ENCODE measurements at regions not wholly inside any gene's neighbourhood (a gene's known extent, or its start where the extent isn't known, plus 50 kb on each side); places are given as distances from the start of the nearest gene placed in this dataset.
"Not testable (repeated sequence)": the region's sequence is repeated elsewhere in the genome, so short reads cannot be mapped to it uniquely, and the experiment has no call there.

- TF ChIP-seq CTCF (IDR thresholded peaks at IDR 0.05; ENCODE audit: low read depth, low read length, missing control alignments), result no peak
- DNase-seq (ENCODE audit: low read depth), result no peak
- H3K4me3 ChIP-seq (ENCODE audit: low read depth, low read length), result no peak overlapping the region
These were observed 200.1 kb downstream of the FAM43A start for GRCh38 chr3:194885766-194886165.

DNA sequence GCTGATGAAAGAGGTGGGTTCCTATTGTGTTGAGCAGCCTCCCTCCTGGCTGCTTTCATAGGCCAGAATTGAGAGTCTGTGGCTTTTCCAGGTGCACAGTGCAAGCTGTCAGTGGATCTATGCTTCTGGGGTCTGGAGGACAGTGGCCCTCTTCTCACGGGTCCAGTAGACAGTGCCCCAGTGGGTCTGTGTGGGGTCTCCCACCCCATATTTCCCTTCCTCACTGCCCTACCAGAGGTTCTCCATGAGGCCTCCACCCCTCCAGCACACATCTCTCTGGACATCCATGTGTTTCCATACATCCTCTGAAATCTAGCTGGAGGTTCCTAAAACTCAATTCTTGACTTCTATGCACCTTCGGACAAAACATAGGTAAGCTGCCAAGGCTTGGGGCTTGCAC lies 201.2 kb downstream of the FAM43A start:
- no peak overlapping the region for H3K4me3 ChIP-seq (ENCODE audit: low read depth, low read length)
- no peak for DNase-seq (ENCODE audit: low read depth)
- no peak for TF ChIP-seq CTCF (IDR thresholded peaks at IDR 0.05; ENCODE audit: low read depth, low read length, missing control alignments)

GRCh38 chr3:194888062-194888461 lies 202.4 kb downstream of the FAM43A start:
- DNase-seq (ENCODE audit: low read depth), result not testable (repeated sequence)

GRCh38 chr3:194888916-194889315 lies 203.2 kb downstream of the FAM43A start:
- no peak for DNase-seq (ENCODE audit: low read depth)
- no peak overlapping the region for H3K4me3 ChIP-seq (ENCODE audit: low read depth, low read length)
- no peak for TF ChIP-seq CTCF (IDR thresholded peaks at IDR 0.05; ENCODE audit: low read depth, low read length, missing control alignments)

More at GRCh38 chr3:194888062-194888461, 202.4 kb downstream of the FAM43A start:
- H3K4me3 ChIP-seq (ENCODE audit: low read depth, low read length), result not testable (repeated sequence)

DNA sequence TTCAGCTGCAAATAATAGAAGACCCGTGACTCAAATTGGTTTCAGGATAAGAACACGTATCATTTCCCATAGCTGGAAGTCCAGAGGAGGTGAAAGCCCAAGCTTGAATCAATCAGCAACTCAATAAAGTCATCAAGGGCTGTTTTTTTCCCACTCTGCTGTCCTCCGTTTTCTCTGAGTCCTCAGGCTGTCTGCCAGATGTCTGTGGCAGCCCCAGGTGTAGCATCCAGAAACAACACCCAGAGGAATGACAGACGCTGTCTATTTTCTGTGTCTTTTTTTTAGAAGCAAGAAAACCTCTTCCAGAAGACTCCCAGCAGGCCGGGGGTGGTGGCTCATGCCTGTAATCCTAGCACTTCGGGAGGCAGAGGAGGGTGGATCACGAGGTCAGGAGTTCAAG lies 204.4 kb downstream of the FAM43A start:
- no peak for TF ChIP-seq CTCF (IDR thresholded peaks at IDR 0.05; ENCODE audit: low read depth, low read length, missing control alignments)
- no peak overlapping the region for H3K4me3 ChIP-seq (ENCODE audit: low read depth, low read length)
- DNase-seq (ENCODE audit: low read depth), result no peak

GRCh38 chr3:194893121-194893987 lies 207.7 kb downstream of the FAM43A start:
- DNase-seq (ENCODE audit: low read depth), result no peak
- no peak overlapping the region for H3K4me3 ChIP-seq (ENCODE audit: low read depth, low read length)
- TF ChIP-seq CTCF (IDR thresholded peaks at IDR 0.05; ENCODE audit: low read depth, low read length, missing control alignments), result no peak

DNA sequence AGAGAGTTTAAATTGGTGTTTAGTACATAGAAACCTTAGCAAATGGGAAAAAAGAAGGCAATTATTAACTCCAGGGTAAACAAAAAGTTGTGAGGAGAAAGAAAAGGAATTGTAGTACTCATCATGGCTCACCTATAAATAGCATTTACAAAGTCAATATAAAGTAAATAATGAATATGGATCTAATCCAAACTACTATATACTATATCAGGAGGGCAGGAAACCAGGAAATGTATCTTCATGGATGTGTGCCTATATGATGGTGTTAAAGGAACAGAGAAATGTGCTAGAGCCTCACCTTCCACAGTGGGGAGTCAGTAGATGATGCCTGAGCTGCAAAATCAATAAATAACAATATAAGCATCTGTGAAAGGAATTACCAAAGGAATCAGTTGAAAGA lies 208.9 kb downstream of the FAM43A start:
- DNase-seq (ENCODE audit: low read depth), result no peak
- no peak overlapping the region for H3K4me3 ChIP-seq (ENCODE audit: low read depth, low read length)
- TF ChIP-seq CTCF (IDR thresholded peaks at IDR 0.05; ENCODE audit: low read depth, low read length, missing control alignments), result no peak

Measured in GM12864 (cell line).